ENCODE measurements at regions not wholly inside any gene's neighbourhood (a gene's known extent, or its start where the extent isn't known, plus 50 kb on each side); places are given as distances from the start of the nearest gene placed in this dataset.

- Mint-ChIP-seq H3K4me1 (ENCODE audit: insufficient read depth, unreplicated experiment) (no peaks in the 10 kb centered on the region), H3K36me3 (ENCODE audit: insufficient read depth, unreplicated experiment) (no peaks in the 10 kb centered on the region), H3K27ac (ENCODE audit: low read depth, unreplicated experiment) (no peak overlapping the region), H3K4me3 (ENCODE audit: unreplicated experiment) (no peak overlapping the region), H3K27me3 (ENCODE audit: insufficient read depth, unreplicated experiment) (no peaks in the 10 kb centered on the region), H3K9me3 (ENCODE audit: unreplicated experiment) (peaks cover 9% of the 10 kb centered on the region)
- POLR2A ChIA-PET, result interaction anchor here (0.6 kb wide), 1 partner anchor 266 kb away, joined by 3 read pairs; no protein-coding TSS in a partner anchor
- no peak for TF ChIP-seq CTCF (IDR thresholded peaks at IDR 0.05; ENCODE audit: unreplicated experiment)
- intact Hi-C loops (cut with micrococcal nuclease), result no loop called here
- CTCF ChIA-PET, result interaction anchor here (0.6 kb wide), 1 partner anchor 426 kb away, joined by 3 read pairs; no protein-coding TSS in a partner anchor
- BruUV-seq (replicated peaks), result no TSS peak
- no peak for DNase-seq (ENCODE audit: unreplicated experiment)
Measured at GRCh38 chr2:19720306-19720705, 181.5 kb downstream of the TTC32 start.

GRCh38 chr2:19719540-19719939 lies 182.2 kb downstream of the TTC32 start:
- no peak for DNase-seq (ENCODE audit: unreplicated experiment)
- intact Hi-C loops (cut with micrococcal nuclease), result no loop called here
- BruUV-seq (replicated peaks), result no TSS peak
- peaks cover 9% of the 10 kb centered on the region for H3K9me3 Mint-ChIP-seq (ENCODE audit: unreplicated experiment)
- no peaks in the 10 kb centered on the region for H3K4me1 Mint-ChIP-seq (ENCODE audit: insufficient read depth, unreplicated experiment)
- H3K27me3 Mint-ChIP-seq (ENCODE audit: insufficient read depth, unreplicated experiment), result no peaks in the 10 kb centered on the region
- POLR2A ChIA-PET, result no interaction called here
- no peaks in the 10 kb centered on the region for H3K36me3 Mint-ChIP-seq (ENCODE audit: insufficient read depth, unreplicated experiment)
- TF ChIP-seq CTCF (IDR thresholded peaks at IDR 0.05; ENCODE audit: unreplicated experiment), result no peak
- H3K27ac Mint-ChIP-seq (ENCODE audit: low read depth, unreplicated experiment), result no peak overlapping the region
- CTCF ChIA-PET, result interaction anchor here (0.6 kb wide), 2 partner anchors 21 to 425 kb away, joined by 3 to 5 read pairs; no protein-coding TSS in a partner anchor
- no peak overlapping the region for H3K4me3 Mint-ChIP-seq (ENCODE audit: unreplicated experiment)

GRCh38 chr2:19717446-19717845 lies 184.3 kb downstream of the TTC32 start:
- no peaks in the 10 kb centered on the region for H3K27me3 Mint-ChIP-seq (ENCODE audit: insufficient read depth, unreplicated experiment)
- H3K9me3 Mint-ChIP-seq (ENCODE audit: unreplicated experiment), result peaks cover 16% of the 10 kb centered on the region
- POLR2A ChIA-PET, result no interaction called here
- no peak overlapping the region for H3K27ac Mint-ChIP-seq (ENCODE audit: low read depth, unreplicated experiment)
- CTCF ChIA-PET, result interaction anchor here (0.6 kb wide), 1 partner anchor 133 kb away, joined by 3 read pairs; no protein-coding TSS in a partner anchor
- no peak for TF ChIP-seq CTCF (IDR thresholded peaks at IDR 0.05; ENCODE audit: unreplicated experiment)
- no peaks in the 10 kb centered on the region for H3K4me1 Mint-ChIP-seq (ENCODE audit: insufficient read depth, unreplicated experiment)
- no peak overlapping the region for H3K4me3 Mint-ChIP-seq (ENCODE audit: unreplicated experiment)
- no TSS peak for BruUV-seq (replicated peaks)
- DNase-seq (ENCODE audit: unreplicated experiment), result no peak
- intact Hi-C loops (cut with micrococcal nuclease), result no loop called here
- H3K36me3 Mint-ChIP-seq (ENCODE audit: insufficient read depth, unreplicated experiment), result no peaks in the 10 kb centered on the region

GRCh38 chr2:19714926-19715325 lies 186.9 kb downstream of the TTC32 start:
- intact Hi-C loops (cut with micrococcal nuclease), result no loop called here
- BruUV-seq (replicated peaks), result no TSS peak
- Mint-ChIP-seq H3K27ac (ENCODE audit: low read depth, unreplicated experiment) (no peak overlapping the region), H3K27me3 (ENCODE audit: insufficient read depth, unreplicated experiment) (no peaks in the 10 kb centered on the region), H3K4me1 (ENCODE audit: insufficient read depth, unreplicated experiment) (peaks cover 20% of the 10 kb centered on the region), H3K4me3 (ENCODE audit: unreplicated experiment) (no peak overlapping the region), H3K36me3 (ENCODE audit: insufficient read depth, unreplicated experiment) (no peaks in the 10 kb centered on the region), H3K9me3 (ENCODE audit: unreplicated experiment) (peaks cover 7% of the 10 kb centered on the region)
- ChIA-PET CTCF (no interaction called here), POLR2A (no interaction called here)
- no peak for DNase-seq (ENCODE audit: unreplicated experiment)
- TF ChIP-seq CTCF (IDR thresholded peaks at IDR 0.05; ENCODE audit: unreplicated experiment), result no peak
